ENCODE measurements at regions not wholly inside any gene's neighbourhood (a gene's known extent, or its start where the extent isn't known, plus 50 kb on each side); places are given as distances from the start of the nearest gene placed in this dataset.

DNA sequence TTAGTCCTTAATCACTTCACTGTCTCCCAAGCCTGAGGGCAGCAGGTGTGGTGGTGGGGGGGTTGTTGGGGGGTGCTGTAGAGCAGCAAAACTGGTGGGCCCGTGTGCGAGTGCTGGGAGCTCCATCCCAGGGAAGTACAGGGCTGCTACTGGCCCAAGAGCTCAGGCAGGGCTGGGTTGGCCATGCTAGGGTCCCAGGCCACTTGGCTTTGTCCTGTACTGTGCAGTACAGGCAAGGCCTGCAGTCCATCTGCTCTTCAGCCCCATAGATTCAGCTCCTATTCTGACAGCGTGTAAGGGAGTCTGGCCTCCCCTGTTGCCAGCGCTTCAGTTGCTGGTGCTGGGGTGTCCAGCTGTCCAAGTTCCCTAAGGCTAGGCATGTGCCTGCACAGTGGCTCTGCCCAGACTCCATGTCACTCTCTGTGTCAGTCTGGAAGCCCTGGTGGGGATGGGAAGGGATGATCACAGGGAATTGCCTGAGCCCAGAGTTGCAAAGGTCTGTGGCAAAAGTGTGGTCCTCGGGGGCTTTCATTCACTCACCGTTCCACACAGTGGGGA, 1261.7 kb downstream of the EFNB2 start:
- Histone ChIP-seq H3K4me1 (ENCODE audit: control insufficient read depth, insufficient read depth, low read length) (peaks cover 2% of the 10 kb centered on the region; the same call in 1 of the 2 replicates), H3K9me3 (ENCODE audit: control insufficient read depth, insufficient read depth, low read length) (no peaks in the 10 kb centered on the region), H3K4me3 (ENCODE audit: low read length) (no peak overlapping the region), H3K36me3 (ENCODE audit: control insufficient read depth, insufficient read depth, low read length) (no peaks in the 10 kb centered on the region; the same call in 1 of the 2 replicates), H3K27ac (ENCODE audit: low read length) (no peak overlapping the region), H3K27me3 (ENCODE audit: control insufficient read depth, insufficient read depth, low read length) (no peaks in the 10 kb centered on the region)
- WGBS (ENCODE audit: insufficient coverage, insufficient read length), result no CpG with 5 or more reads among the region's 6 CpGs
- DNase-seq (ENCODE audit: low read depth, low spot score), result no peak

DNA sequence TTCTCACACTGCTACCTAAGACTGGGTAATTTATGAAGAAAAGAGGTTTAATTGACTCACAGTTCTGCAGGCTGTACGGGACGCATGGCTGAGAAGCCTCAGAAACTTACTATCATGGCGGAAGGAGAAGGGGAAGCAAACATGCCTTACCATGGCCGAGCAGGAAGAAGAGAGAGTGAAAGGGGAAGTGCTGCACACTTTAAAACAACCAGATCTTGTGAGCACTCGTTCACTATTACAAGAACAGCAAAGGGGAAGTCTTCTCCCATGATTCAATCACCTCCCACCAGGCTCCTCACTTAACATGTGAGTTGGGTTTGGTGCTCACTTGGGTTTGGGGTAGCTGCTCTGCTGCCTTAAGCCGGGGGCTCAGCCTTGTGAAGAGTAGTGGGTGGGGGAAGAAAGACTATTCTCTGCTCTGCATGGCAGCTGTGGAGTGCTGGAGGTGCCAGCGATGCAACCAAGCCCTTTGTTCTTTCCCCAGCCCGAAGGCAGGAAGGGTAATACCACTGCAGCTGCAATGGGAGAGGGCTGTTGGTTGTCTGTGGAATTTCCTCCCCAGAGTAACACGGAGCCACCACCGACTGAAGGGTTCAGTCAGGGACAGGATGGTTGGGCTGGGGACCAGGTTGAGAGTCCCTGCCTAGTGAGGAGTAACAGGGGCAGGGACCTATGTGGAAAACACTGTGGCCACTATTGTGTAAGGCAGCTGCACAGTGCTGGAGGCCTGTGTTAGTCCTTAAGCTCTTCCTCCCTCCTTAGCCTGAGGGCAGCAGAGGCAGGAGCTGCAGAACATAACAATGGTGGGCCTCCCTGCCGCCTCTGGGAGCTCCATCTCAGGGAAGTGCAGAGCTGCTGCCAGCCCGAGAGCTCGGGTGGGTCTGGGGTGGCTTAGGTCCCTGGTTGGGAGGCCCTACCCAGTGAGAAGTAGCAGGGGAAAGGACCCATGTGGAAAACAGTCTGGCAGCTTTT, 1262.5 kb downstream of the EFNB2 start:
- Histone ChIP-seq H3K27me3 (ENCODE audit: control insufficient read depth, insufficient read depth, low read length) (no peaks in the 10 kb centered on the region), H3K4me3 (ENCODE audit: low read length) (no peak overlapping the region), H3K4me1 (ENCODE audit: control insufficient read depth, insufficient read depth, low read length) (no peaks in the 10 kb centered on the region), H3K9me3 (ENCODE audit: control insufficient read depth, insufficient read depth, low read length) (no peaks in the 10 kb centered on the region), H3K36me3 (ENCODE audit: control insufficient read depth, insufficient read depth, low read length) (no peaks in the 10 kb centered on the region; the same call in 1 of the 2 replicates), H3K27ac (ENCODE audit: low read length) (no peak overlapping the region)
- WGBS (ENCODE audit: insufficient coverage, insufficient read length), result no CpG with 5 or more reads among the region's 13 CpGs
- no peak for DNase-seq (ENCODE audit: low read depth, low spot score)

DNA sequence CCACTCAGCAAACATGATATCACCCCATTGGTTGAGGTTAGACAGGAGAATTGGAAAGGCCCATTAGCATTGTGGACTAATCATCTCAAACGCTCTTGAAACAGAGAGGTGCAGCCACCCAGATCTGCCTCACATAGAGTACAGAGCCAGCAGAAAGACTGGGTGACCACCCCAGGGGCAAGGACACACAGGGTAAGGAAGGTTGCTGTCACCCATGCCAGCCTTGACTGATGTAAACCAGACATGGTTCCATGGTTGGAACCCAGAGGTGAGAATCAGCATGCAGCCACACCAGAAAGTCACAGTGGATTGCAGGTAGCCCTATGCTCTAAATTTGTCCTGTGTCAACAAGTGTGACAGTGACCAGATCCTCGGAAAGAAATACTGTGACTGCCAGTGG, 1268.8 kb downstream of the EFNB2 start:
- Histone ChIP-seq H3K9me3 (ENCODE audit: control insufficient read depth, insufficient read depth, low read length) (no peaks in the 10 kb centered on the region), H3K4me1 (ENCODE audit: control insufficient read depth, insufficient read depth, low read length) (no peaks in the 10 kb centered on the region), H3K4me3 (ENCODE audit: low read length) (no peak overlapping the region), H3K27ac (ENCODE audit: low read length) (no peak overlapping the region), H3K36me3 (ENCODE audit: control insufficient read depth, insufficient read depth, low read length) (no peaks in the 10 kb centered on the region), H3K27me3 (ENCODE audit: control insufficient read depth, insufficient read depth, low read length) (no peaks in the 10 kb centered on the region)
- no CpG with 5 or more reads among the region's 2 CpGs for WGBS (ENCODE audit: insufficient coverage, insufficient read length)
- no peak for DNase-seq (ENCODE audit: low read depth, low spot score)

DNA sequence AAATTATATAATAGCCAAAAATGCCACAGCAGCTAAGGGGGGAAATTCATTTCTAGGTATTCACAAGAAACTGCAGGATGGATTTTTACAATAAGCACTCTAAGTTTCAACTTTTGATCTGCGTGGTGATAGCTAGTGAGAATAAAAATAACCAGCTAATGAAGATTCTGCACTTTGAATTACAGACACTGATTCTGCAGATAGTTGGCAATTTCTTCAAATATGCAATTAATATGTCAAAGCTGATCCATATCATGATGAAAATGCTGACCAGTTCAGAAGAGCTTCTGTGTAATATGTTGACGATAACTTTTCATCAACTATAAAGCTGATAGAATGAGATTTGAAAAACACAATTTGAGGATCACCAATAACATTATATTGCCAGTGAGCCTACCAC, 1272.9 kb downstream of the EFNB2 start:
- H3K27me3 ChIP-seq (ENCODE audit: control insufficient read depth, insufficient read depth, low read length), result no peaks in the 10 kb centered on the region
- no peak overlapping the region for H3K4me3 ChIP-seq (ENCODE audit: low read length)
- H3K4me1 ChIP-seq (ENCODE audit: control insufficient read depth, insufficient read depth, low read length), result no peaks in the 10 kb centered on the region
- WGBS (ENCODE audit: insufficient coverage, insufficient read length), result no CpG with 5 or more reads among the region's 2 CpGs
- H3K27ac ChIP-seq (ENCODE audit: low read length), result no peak overlapping the region
- no peaks in the 10 kb centered on the region for H3K9me3 ChIP-seq (ENCODE audit: control insufficient read depth, insufficient read depth, low read length)
- H3K36me3 ChIP-seq (ENCODE audit: control insufficient read depth, insufficient read depth, low read length), result no peaks in the 10 kb centered on the region
- no peak for DNase-seq (ENCODE audit: low read depth, low spot score)

DNA sequence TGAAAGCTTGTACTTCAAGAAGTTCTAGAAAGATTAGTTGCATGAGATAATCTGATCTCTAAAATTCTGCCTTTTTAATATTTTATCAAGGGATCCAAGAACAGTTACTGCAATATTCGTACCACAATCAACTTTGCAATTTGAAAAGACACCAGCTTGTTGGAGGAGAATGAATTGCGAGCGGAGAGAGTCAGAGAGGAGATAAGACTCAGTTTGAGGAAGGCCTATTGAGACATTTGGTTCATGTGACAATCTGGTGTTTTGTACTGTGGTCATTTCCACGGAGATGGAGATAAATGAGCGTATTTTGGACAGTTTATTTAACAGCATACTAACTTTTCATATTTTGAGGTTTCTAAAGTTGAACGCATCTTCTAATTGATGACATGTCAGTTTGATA, 1276.0 kb downstream of the EFNB2 start:
- no CpG with 5 or more reads among the region's 6 CpGs for WGBS (ENCODE audit: insufficient coverage, insufficient read length)
- H3K4me3 ChIP-seq (ENCODE audit: low read length), result no peak overlapping the region
- no peak overlapping the region for H3K27ac ChIP-seq (ENCODE audit: low read length)
- H3K4me1 ChIP-seq (ENCODE audit: control insufficient read depth, insufficient read depth, low read length), result no peaks in the 10 kb centered on the region
- no peaks in the 10 kb centered on the region for H3K9me3 ChIP-seq (ENCODE audit: control insufficient read depth, insufficient read depth, low read length)
- H3K36me3 ChIP-seq (ENCODE audit: control insufficient read depth, insufficient read depth, low read length), result no peaks in the 10 kb centered on the region
- no peak for DNase-seq (ENCODE audit: low read depth, low spot score)
- no peaks in the 10 kb centered on the region for H3K27me3 ChIP-seq (ENCODE audit: control insufficient read depth, insufficient read depth, low read length)

DNA sequence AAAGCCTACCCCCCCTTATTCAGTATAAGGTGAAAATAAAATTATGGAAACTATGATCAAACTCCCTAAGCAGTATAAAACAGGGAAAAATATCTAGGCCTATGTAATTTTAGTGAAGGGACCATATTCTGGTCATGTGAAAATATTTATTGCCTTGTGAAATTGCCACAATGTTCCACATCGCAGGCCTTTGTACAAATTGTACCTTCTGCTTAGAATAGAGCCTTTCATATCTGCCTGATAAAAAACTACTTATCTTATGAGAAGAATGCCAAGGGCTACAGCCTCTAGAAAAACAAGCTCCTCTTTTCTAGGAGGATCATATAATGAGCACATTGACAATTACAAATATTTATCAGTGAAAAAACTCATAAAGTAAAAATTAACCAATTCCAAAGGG, 1280.0 kb downstream of the EFNB2 start:
- Histone ChIP-seq H3K4me1 (ENCODE audit: control insufficient read depth, insufficient read depth, low read length) (no peaks in the 10 kb centered on the region), H3K4me3 (ENCODE audit: low read length) (no peak overlapping the region), H3K36me3 (ENCODE audit: control insufficient read depth, insufficient read depth, low read length) (no peaks in the 10 kb centered on the region), H3K9me3 (ENCODE audit: control insufficient read depth, insufficient read depth, low read length) (no peaks in the 10 kb centered on the region), H3K27ac (ENCODE audit: low read length) (no peak overlapping the region), H3K27me3 (ENCODE audit: control insufficient read depth, insufficient read depth, low read length) (no peaks in the 10 kb centered on the region)
- DNase-seq (ENCODE audit: low read depth, low spot score), result no peak
- no CpG with 5 or more reads among the region's 1 CpG for WGBS (ENCODE audit: insufficient coverage, insufficient read length)

DNA sequence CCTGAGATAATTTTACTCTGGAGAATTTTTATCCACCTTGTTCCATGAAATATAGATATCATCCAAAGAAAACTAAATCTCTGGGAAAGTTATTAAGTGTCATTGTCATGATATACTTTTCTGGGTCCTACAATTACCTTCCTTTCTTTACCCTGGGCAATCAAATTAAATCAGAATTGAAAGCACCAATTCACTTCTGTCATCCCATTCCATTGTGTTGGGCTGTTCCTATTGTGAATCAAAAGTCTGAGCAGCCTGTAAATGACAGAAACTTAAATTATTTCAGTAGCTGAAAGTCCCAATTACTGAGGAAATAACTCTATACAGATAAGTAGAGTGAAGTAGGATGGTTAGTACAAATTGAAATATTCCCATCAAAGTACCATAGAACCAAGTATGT, 1284.2 kb downstream of the EFNB2 start:
- Histone ChIP-seq H3K36me3 (ENCODE audit: control insufficient read depth, insufficient read depth, low read length) (no peaks in the 10 kb centered on the region), H3K4me3 (ENCODE audit: low read length) (no peak overlapping the region), H3K9me3 (ENCODE audit: control insufficient read depth, insufficient read depth, low read length) (no peaks in the 10 kb centered on the region), H3K4me1 (ENCODE audit: control insufficient read depth, insufficient read depth, low read length) (no peaks in the 10 kb centered on the region), H3K27me3 (ENCODE audit: control insufficient read depth, insufficient read depth, low read length) (no peaks in the 10 kb centered on the region), H3K27ac (ENCODE audit: low read length) (no peak overlapping the region)
- DNase-seq (ENCODE audit: low read depth, low spot score), result no peak

DNA sequence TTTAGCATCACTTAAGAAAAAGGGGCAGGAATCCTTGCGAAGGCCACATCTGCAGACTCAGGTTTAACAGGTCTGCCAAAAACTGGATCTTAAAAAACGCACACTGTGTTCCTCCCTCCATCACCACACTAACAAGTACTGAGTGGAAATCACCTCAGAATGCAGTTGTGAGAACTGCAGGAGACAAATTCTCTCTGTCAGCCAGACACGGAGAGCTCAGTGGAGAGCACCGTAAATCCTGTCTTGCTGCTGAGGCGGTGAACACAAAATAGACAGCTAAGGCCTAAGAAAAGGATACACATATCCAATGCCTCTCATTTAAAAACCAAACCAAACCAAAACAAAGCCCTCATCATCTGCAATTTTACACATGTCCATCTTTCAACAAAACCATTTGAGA, 1287.6 kb downstream of the EFNB2 start:
- no CpG with 5 or more reads among the region's 5 CpGs for WGBS (ENCODE audit: insufficient coverage, insufficient read length)
- DNase-seq (ENCODE audit: low read depth, low spot score), result no peak
- no peaks in the 10 kb centered on the region for H3K36me3 ChIP-seq (ENCODE audit: control insufficient read depth, insufficient read depth, low read length)

DNA sequence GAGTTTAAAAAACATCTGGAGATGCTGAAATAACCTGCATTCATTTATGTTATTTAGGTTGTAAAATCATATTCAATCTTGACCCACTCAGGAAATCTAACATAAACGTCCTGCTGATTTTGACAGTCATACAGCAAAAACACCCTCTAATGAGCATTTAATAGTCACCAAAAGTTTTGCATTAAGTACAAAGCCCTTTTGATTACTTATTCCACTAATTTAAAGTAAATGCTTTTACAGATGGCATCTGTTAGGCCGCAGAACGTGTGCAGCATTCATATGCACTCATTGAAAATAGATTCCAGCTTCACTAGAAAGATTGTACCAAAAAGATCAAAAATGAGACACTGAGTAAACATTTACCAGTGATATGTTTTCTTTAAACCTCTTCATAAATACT, 1295.1 kb downstream of the EFNB2 start:
- Histone ChIP-seq H3K36me3 (ENCODE audit: control insufficient read depth, insufficient read depth, low read length) (no peaks in the 10 kb centered on the region), H3K27ac (ENCODE audit: low read length) (no peak overlapping the region), H3K4me3 (ENCODE audit: low read length) (no peak overlapping the region), H3K4me1 (ENCODE audit: control insufficient read depth, insufficient read depth, low read length) (no peaks in the 10 kb centered on the region), H3K9me3 (ENCODE audit: control insufficient read depth, insufficient read depth, low read length) (no peaks in the 10 kb centered on the region), H3K27me3 (ENCODE audit: control insufficient read depth, insufficient read depth, low read length) (no peaks in the 10 kb centered on the region)
- DNase-seq (ENCODE audit: low read depth, low spot score), result no peak
- WGBS (ENCODE audit: insufficient coverage, insufficient read length), result no CpG with 5 or more reads among the region's 3 CpGs

More for the DNA sequence above, 1287.6 kb downstream of the EFNB2 start:
- H3K27me3 ChIP-seq (ENCODE audit: control insufficient read depth, insufficient read depth, low read length), result no peaks in the 10 kb centered on the region
- H3K9me3 ChIP-seq (ENCODE audit: control insufficient read depth, insufficient read depth, low read length), result no peaks in the 10 kb centered on the region
- H3K4me3 ChIP-seq (ENCODE audit: low read length), result no peak overlapping the region
- H3K4me1 ChIP-seq (ENCODE audit: control insufficient read depth, insufficient read depth, low read length), result no peaks in the 10 kb centered on the region
- no peak overlapping the region for H3K27ac ChIP-seq (ENCODE audit: low read length)

DNA sequence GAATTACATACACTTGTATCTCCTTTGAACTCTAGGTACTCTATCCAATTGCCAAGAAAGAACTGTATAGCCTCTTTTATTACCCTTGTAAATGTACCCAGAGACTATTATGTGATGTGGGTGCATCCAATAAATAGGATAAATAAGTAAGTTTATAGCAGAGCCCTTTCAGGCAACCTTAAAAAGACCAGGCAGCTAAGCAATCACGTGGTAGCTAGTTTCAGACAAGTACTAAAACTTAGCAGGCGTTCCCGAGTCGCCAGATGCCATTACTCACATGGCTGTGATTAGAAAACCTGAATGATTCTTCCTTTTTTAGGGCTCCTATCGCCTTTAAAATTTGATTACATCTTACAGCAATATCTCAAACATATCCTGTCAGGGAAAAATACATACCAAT, 1303.0 kb downstream of the EFNB2 start:
- Histone ChIP-seq H3K27ac (ENCODE audit: low read length) (no peak overlapping the region), H3K36me3 (ENCODE audit: control insufficient read depth, insufficient read depth, low read length) (no peaks in the 10 kb centered on the region), H3K4me1 (ENCODE audit: control insufficient read depth, insufficient read depth, low read length) (no peaks in the 10 kb centered on the region), H3K4me3 (ENCODE audit: low read length) (no peak overlapping the region), H3K9me3 (ENCODE audit: control insufficient read depth, insufficient read depth, low read length) (no peaks in the 10 kb centered on the region), H3K27me3 (ENCODE audit: control insufficient read depth, insufficient read depth, low read length) (no peaks in the 10 kb centered on the region)
- WGBS (ENCODE audit: insufficient coverage, insufficient read length), result no CpG with 5 or more reads among the region's 5 CpGs
- no peak for DNase-seq (ENCODE audit: low read depth, low spot score)

DNA sequence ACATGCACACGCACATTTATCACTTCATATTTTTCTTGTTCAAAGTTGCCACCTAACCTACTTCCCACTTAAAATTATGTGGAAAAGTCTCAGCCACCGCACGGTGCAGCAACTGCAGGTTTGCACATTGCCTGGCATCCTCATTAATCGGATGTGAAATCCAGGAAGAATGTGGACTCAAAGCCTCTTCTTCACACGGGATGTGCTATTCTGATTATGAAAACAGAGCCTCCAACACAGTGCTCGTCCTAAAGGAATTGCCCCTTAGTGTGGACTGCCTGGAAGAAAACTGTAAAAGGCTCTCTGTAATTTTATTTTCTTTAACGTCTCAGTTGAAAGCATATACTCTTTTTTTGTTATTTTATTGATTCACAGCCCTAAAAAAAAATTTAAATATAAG, 1303.5 kb downstream of the EFNB2 start:
- no peaks in the 10 kb centered on the region for H3K9me3 ChIP-seq (ENCODE audit: control insufficient read depth, insufficient read depth, low read length)
- no peaks in the 10 kb centered on the region for H3K36me3 ChIP-seq (ENCODE audit: control insufficient read depth, insufficient read depth, low read length)
- DNase-seq (ENCODE audit: low read depth, low spot score), result no peak
- no peaks in the 10 kb centered on the region for H3K4me1 ChIP-seq (ENCODE audit: control insufficient read depth, insufficient read depth, low read length)
- H3K4me3 ChIP-seq (ENCODE audit: low read length), result no peak overlapping the region
- no peaks in the 10 kb centered on the region for H3K27me3 ChIP-seq (ENCODE audit: control insufficient read depth, insufficient read depth, low read length)
- no peak overlapping the region for H3K27ac ChIP-seq (ENCODE audit: low read length)
- no CpG with 5 or more reads among the region's 7 CpGs for WGBS (ENCODE audit: insufficient coverage, insufficient read length)

Data from iPS DF 6.9 (cell line).